ENCODE measurements at regions not wholly inside any gene's neighbourhood (a gene's known extent, or its start where the extent isn't known, plus 50 kb on each side); places are given as distances from the start of the nearest gene placed in this dataset.

DNA sequence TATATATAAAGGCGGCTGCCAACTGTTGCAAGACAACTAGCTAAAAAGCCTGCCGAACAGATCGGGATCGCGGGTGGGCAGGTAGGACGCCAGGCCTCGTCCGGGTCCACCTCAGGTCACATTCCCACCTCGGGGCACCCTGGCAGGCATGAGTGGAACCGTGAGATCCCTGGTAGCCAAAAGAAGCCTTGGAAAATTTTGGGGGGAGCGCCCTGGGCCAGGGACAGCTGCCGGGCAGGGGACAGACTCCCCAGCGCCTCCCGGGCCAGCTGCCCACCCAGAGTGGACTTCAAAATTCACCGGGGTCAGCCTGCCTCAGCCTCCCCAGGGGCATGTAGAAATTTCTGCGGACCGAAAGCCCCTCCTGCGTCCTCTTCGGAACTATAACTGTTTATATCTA, 760.9 kb downstream of the KCNJ18 start:
- no peak overlapping the region for H3K4me2 ChIP-seq (ENCODE audit: insufficient read depth, low read length)
- TF ChIP-seq GATA2 (IDR thresholded peaks at IDR 0.05; ENCODE audit: insufficient read depth, insufficient read length, low read depth, low read length), result no peak
- TF ChIP-seq, protein P1, sequence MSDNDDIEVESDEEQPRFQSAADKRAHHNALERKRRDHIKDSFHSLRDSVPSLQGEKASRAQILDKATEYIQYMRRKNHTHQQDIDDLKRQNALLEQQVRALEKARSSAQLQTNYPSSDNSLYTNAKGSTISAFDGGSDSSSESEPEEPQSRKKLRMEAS (IDR thresholded peaks at IDR 0.05; ENCODE audit: insufficient read depth, insufficient read length), result no peak
- no peak for TF ChIP-seq JUN (IDR thresholded peaks at IDR 0.05; ENCODE audit: borderline replicate concordance, insufficient read depth, insufficient read length, low read depth)
- TF ChIP-seq FOS (IDR thresholded peaks at IDR 0.05; ENCODE audit: borderline replicate concordance, insufficient read depth, low read length), result no peak
- TF ChIP-seq, protein P2, sequence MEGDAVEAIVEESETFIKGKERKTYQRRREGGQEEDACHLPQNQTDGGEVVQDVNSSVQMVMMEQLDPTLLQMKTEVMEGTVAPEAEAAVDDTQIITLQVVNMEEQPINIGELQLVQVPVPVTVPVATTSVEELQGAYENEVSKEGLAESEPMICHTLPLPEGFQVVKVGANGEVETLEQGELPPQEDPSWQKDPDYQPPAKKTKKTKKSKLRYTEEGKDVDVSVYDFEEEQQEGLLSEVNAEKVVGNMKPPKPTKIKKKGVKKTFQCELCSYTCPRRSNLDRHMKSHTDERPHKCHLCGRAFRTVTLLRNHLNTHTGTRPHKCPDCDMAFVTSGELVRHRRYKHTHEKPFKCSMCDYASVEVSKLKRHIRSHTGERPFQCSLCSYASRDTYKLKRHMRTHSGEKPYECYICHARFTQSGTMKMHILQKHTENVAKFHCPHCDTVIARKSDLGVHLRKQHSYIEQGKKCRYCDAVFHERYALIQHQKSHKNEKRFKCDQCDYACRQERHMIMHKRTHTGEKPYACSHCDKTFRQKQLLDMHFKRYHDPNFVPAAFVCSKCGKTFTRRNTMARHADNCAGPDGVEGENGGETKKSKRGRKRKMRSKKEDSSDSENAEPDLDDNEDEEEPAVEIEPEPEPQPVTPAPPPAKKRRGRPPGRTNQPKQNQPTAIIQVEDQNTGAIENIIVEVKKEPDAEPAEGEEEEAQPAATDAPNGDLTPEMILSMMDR (IDR thresholded peaks at IDR 0.05; ENCODE audit: extremely low read depth in 1 of 2, insufficient read depth in 1 of 2, low read depth in 1 of 2, low read length in 2 of 2), result no peak
- no peak for TF ChIP-seq EZH2 (IDR thresholded peaks at IDR 0.05; ENCODE audit: borderline replicate concordance, low read depth, low read length, severe bottlenecking)
- TF ChIP-seq POLR2A (IDR thresholded peaks at IDR 0.05; ENCODE audit: low read depth, low read length), result no peak
- TF ChIP-seq MYC (IDR thresholded peaks at IDR 0.05; ENCODE audit: low read depth, low read length), result no peak
- no peak for TF ChIP-seq POLR2AphosphoS5 (IDR thresholded peaks at IDR 0.05; ENCODE audit: insufficient read depth, low read depth, low read length)
- no peak overlapping the region for H2AFZ ChIP-seq (ENCODE audit: low read depth, low read length)
- no peak for DNase-seq (ENCODE audit: low read depth, low spot score)
- H3K27me3 ChIP-seq (ENCODE audit: control insufficient read depth in 2 of 2, insufficient read depth in 2 of 2, low read length in 2 of 2), result no peaks in the 10 kb centered on the region
- no peak for FAIRE-seq
- ChIA-PET POLR2A (no interaction called here), CTCF (no interaction called here)
- no peak overlapping the region for H3K4me3 ChIP-seq (replicated peaks in 1 of 3; ENCODE audit: insufficient read depth in 1 of 3, low read depth in 1 of 3, low read length in 3 of 3)
- H3K4me1 ChIP-seq (ENCODE audit: control insufficient read depth, extremely low read depth, insufficient read depth, low read length), result no peaks in the 10 kb centered on the region
- dilution Hi-C loops (cut with MboI; ENCODE audit: extremely low pct_ligation_motif_present, low sequenced_read_pairs), result no loop called here
- no peaks in the 10 kb centered on the region for H3K9me3 ChIP-seq (replicated peaks; ENCODE audit: control insufficient read depth, insufficient read depth, low read length)
- H3K36me3 ChIP-seq (ENCODE audit: control insufficient read depth in 2 of 2, extremely low read depth in 1 of 2, insufficient read depth in 2 of 2, low read length in 2 of 2), result no peaks in the 10 kb centered on the region
- no peaks in the 10 kb centered on the region for H3K9me1 ChIP-seq (replicated peaks; ENCODE audit: control insufficient read depth, extremely low read depth, insufficient read depth, low read length)
- BruUV-seq (replicated peaks), result no TSS peak
- H3K27ac ChIP-seq (ENCODE audit: insufficient read depth, low read depth, low read length), result no peak overlapping the region
- intact Hi-C loops (cut with micrococcal nuclease), result no loop called here
- no peaks in the 10 kb centered on the region for H3K79me2 ChIP-seq (ENCODE audit: control insufficient read depth, insufficient read depth, low read length)
- H4K20me1 ChIP-seq (replicated peaks; ENCODE audit: control insufficient read depth, extremely low read depth, insufficient read depth, low read length), result no peaks in the 10 kb centered on the region
- H3K9ac ChIP-seq (replicated peaks; ENCODE audit: extremely low read depth, insufficient read depth, low read length), result no peak overlapping the region
